GM18520 (cell line): ENCODE measurements at regions not wholly inside any gene's neighbourhood (a gene's known extent, or its start where the extent isn't known, plus 50 kb on each side); places are given as distances from the start of the nearest gene placed in this dataset.
A peak's percentile ranks its signal among the peaks of the same experiment; 100 is the strongest.
"Not testable (repeated sequence)": the region's sequence is repeated elsewhere in the genome, so short reads cannot be mapped to it uniquely, and the experiment has no call there.

Source experiments
- ATAC-seq: cut with Tn5 transposase; IDR thresholded peaks from one replicate; pipeline ENCODE4 v1.9.1; 2021; ENCODE audit not compliant: unreplicated experiment

- ATAC-seq: no peak
Observed at GRCh38 chr10:63915240-63915639, 394.0 kb downstream of the REEP3 start.

GRCh38 chr10:63917363-63917762, 396.2 kb downstream of the REEP3 start:
- no peak for ATAC-seq

GRCh38 chr10:63919575-63920279, 398.5 kb downstream of the REEP3 start:
- ATAC-seq: no peak

GRCh38 chr10:63920926-63921325, 399.7 kb downstream of the REEP3 start:
- no peak for ATAC-seq

- no peak for ATAC-seq
Observed at GRCh38 chr10:63921908-63922467, 400.8 kb downstream of the REEP3 start.

GRCh38 chr10:63922468-63923284, 401.5 kb downstream of the REEP3 start:
- ATAC-seq: no peak

DNA sequence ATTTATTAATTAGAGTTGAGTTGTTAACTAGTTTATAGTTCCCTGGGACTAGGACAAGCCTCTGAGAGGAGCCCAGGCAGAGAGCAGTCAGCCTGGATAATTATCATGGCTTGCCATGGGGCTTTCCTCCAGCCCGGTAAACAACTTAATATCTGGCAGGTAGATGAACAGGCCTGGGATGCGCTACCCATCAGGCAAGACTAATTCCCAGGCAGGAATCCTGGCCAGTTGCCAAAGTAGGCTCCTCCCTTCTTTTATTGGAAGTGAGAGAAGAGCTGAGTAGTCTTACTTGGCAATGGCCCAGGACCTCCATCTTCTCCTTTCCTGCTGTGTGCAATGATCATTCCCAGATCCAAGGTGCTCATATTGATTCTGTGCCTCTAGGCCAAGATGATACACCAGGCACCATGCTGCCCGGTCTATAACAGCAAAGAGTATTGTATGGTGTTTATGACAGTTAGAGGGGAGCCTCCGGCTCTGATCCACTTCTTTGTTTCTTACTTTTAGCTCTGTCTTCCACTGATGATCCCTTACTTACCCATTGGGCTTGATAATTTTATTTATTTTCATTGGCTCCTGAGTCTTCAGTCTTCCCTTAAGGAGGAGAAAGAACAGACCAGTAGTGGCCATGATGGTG, 408.7 kb downstream of the REEP3 start:
- no peak for ATAC-seq

DNA sequence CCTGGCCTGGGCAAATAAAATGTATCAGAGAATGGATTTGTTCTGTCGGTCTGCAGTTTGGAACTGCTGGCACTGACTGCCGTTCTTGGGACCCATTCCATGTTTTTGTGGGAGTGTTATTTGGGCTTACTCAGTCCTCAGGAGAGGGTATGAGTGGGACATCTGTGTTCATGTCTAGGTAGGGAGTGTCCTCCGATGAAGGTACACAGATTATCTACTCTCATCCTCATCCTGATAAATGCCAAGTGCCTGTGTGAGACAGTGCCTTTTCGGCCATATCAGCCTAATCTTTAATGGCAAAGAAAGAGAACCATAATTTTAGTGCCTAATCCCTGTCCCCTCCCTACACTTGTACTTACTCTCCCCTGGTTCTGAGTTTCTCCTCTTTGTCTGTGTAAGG, 409.4 kb downstream of the REEP3 start:
- no peak for ATAC-seq

DNA sequence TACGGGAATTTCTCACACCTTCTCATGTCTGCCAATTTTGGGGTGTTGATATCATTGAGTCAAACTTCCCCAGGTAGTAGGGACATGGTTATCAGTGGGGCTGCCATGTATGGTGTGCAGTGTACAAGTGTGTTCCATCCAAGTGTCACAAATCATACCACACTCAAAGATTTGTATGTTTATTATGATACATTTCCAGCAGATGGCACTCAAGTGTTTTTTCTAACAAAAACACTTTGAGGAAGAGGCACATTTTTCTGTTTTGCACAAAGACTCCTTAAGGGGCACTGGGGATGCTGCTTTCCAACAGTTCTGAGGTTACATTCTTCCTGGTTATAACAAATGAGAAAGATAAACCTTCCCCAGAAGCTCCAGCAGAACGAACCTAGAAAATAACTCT, 414.5 kb downstream of the REEP3 start:
- no peak for ATAC-seq

DNA sequence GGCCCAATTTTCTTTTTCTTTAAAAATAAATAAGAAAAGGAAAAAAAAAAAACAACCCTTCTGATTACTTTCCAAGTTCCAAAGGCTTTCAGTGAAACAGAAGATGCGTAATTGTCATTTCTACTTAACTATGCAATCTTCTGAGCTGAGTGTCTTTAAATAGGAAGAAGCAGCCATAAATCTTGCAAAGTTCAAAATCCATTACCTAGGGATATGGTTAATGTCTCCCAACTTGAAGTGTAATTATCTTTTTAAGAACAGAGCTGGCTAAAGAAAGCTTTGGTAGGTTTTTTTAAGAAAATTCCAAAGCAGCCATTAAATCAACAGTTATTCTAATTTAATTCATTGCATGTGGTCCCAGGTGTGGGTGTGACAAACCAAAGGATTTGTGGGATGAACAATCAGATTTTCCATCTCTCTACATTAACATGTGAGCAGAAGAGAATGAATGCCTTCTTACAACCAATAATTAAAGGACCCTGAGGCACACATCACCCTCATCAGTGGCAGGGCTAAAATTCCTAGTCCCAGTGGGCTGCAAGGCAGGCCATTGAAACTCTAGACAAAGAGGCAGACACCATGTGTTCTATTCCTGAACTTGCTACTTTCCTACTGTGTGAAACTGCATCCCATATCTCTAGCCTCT, 419.2 kb downstream of the REEP3 start:
- no peak for ATAC-seq

- no peak for ATAC-seq
Observed at GRCh38 chr10:63964406-63964805, 443.2 kb downstream of the REEP3 start.

GRCh38 chr10:63965846-63966245, 444.6 kb downstream of the REEP3 start:
- ATAC-seq: no peak

GRCh38 chr10:63972949-63973827, 452.0 kb downstream of the REEP3 start:
- ATAC-seq: no peak

GRCh38 chr10:63976538-63976937, 455.3 kb downstream of the REEP3 start:
- peak; percentile 77 for ATAC-seq

DNA sequence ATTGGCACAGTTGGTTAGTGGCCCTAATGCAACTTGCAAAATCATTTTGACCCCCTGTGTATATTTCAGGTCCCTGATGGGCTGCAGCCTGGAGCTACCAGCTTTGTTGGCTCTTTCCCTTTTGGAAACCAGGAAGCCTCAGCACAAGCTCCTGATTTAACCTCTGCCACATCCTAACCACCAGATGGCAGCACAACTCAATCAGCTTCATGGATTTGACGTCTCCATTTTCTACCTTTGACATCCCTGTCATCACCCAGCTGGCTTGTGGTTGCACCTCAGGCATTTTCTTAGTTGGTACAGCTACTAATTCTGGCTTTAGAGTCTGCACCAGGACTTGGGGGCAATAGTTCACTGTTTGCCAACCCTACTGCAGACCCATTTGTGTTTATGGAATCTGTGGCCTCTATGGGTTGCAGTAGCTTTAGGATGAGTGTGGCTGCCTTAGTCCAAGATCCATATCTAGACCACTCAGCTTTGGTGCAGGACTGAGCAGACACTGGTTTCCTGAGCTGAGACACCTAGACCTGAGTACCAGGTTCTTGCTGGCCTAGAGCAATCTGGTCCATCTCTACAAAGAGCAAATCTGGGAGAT, 456.2 kb downstream of the REEP3 start:
- ATAC-seq: peak; percentile 43

DNA sequence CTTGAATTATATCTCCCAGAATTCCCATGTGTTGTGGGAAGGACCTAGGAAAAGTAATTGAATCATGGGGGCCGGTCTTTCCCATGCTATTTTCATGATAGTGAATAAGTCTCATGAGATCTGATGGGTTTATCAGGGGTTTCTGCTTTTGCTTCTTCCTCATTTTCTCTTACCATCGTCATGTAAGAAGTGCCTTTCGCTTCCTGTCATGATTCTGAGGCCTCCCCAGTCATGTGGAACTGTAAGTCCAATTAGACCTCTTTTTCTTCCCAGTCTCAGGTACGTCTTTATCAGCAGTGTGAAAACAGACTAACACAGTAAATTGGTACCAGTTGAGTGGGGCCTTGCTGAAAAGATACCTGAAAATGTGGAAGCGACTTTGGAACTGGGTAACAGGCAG, 459.7 kb downstream of the REEP3 start:
- not testable (repeated sequence) for ATAC-seq

- not testable (repeated sequence) for ATAC-seq
Observed at GRCh38 chr10:63984061-63984460, 462.9 kb downstream of the REEP3 start.

- ATAC-seq: no peak
Observed at GRCh38 chr10:63986536-63986935, 465.3 kb downstream of the REEP3 start.

GRCh38 chr10:63987212-63987611, 466.0 kb downstream of the REEP3 start:
- ATAC-seq: no peak

GRCh38 chr10:63994371-63994770, 473.2 kb downstream of the REEP3 start:
- ATAC-seq: no peak
